ENCODE measurements at regions not wholly inside any gene's neighbourhood (a gene's known extent, or its start where the extent isn't known, plus 50 kb on each side); places are given as distances from the start of the nearest gene placed in this dataset.

GRCh38 chr14:26860111-26860510 is 262.3 kb upstream of the NOVA1 start:
- POLR2A ChIA-PET: no interaction called here
- no peak overlapping the region for H3K27ac ChIP-seq (ENCODE audit: low read depth, low read length)
- no peaks in the 10 kb centered on the region for H3K27me3 ChIP-seq (ENCODE audit: control insufficient read depth, insufficient read depth, low read length)
- no peak overlapping the region for H3K4me3 ChIP-seq (ENCODE audit: low read depth, low read length)
- TF ChIP-seq, protein P1, sequence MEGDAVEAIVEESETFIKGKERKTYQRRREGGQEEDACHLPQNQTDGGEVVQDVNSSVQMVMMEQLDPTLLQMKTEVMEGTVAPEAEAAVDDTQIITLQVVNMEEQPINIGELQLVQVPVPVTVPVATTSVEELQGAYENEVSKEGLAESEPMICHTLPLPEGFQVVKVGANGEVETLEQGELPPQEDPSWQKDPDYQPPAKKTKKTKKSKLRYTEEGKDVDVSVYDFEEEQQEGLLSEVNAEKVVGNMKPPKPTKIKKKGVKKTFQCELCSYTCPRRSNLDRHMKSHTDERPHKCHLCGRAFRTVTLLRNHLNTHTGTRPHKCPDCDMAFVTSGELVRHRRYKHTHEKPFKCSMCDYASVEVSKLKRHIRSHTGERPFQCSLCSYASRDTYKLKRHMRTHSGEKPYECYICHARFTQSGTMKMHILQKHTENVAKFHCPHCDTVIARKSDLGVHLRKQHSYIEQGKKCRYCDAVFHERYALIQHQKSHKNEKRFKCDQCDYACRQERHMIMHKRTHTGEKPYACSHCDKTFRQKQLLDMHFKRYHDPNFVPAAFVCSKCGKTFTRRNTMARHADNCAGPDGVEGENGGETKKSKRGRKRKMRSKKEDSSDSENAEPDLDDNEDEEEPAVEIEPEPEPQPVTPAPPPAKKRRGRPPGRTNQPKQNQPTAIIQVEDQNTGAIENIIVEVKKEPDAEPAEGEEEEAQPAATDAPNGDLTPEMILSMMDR (IDR thresholded peaks at IDR 0.05; ENCODE audit: low read depth, low read length): no peak
- H3K9me3 ChIP-seq (ENCODE audit: control insufficient read depth, insufficient read depth, low read length): peaks cover 9% of the 10 kb centered on the region
- DNase-seq (ENCODE audit: low read depth, low spot score): no peak
- CTCF ChIA-PET: no interaction called here

- ChIA-PET POLR2A (no interaction called here), CTCF (no interaction called here)
- H3K4me3 ChIP-seq (ENCODE audit: low read depth, low read length): no peak overlapping the region
- TF ChIP-seq, protein P1 (IDR thresholded peaks at IDR 0.05; ENCODE audit: low read depth, low read length): no peak
- H3K9me3 ChIP-seq (ENCODE audit: control insufficient read depth, insufficient read depth, low read length): peaks cover 6% of the 10 kb centered on the region
- H3K27me3 ChIP-seq (ENCODE audit: control insufficient read depth, insufficient read depth, low read length): no peaks in the 10 kb centered on the region
- no peak overlapping the region for H3K27ac ChIP-seq (ENCODE audit: low read depth, low read length)
- DNase-seq (ENCODE audit: low read depth, low spot score): no peak
Observed at GRCh38 chr14:26863736-26864135, 265.9 kb upstream of the NOVA1 start.

GRCh38 chr14:26866721-26867120 is 268.9 kb upstream of the NOVA1 start:
- ChIA-PET POLR2A (no interaction called here), CTCF (no interaction called here)
- peaks cover 5% of the 10 kb centered on the region for H3K9me3 ChIP-seq (ENCODE audit: control insufficient read depth, insufficient read depth, low read length)
- no peak for DNase-seq (ENCODE audit: low read depth, low spot score)
- no peaks in the 10 kb centered on the region for H3K27me3 ChIP-seq (ENCODE audit: control insufficient read depth, insufficient read depth, low read length)
- H3K4me3 ChIP-seq (ENCODE audit: low read depth, low read length): no peak overlapping the region
- TF ChIP-seq, protein P1 (IDR thresholded peaks at IDR 0.05; ENCODE audit: low read depth, low read length): no peak
- no peak overlapping the region for H3K27ac ChIP-seq (ENCODE audit: low read depth, low read length)

DNA sequence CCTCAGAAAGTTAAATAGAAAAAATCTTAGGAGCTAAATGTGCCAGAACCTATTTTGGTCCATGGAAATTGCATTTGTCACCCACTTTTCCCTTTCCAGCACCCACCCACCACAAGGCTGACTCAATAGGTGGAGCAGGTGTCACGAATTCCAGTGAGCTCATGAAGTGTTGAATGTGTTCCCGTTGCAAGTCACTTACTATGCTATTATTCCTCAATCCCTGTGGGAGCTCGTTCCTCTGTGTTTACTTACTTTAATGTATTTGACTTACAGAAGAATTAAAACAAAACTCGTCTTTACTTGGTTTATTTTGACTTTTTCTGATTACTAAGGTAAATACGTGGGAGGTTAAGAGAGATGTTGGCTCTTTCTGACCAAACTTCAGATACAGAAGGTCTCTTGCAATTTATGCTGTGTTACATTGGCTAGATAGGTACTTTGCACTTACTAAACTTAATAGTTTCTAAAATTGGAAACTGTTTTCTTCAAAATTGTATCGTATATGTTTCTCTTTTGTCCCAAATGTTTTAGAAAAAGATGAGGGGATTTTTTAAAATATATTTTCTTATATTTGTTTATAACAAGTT is 269.4 kb upstream of the NOVA1 start:
- ChIA-PET CTCF (no interaction called here), POLR2A (no interaction called here)
- TF ChIP-seq, protein P1 (IDR thresholded peaks at IDR 0.05; ENCODE audit: low read depth, low read length): no peak
- peaks cover 5% of the 10 kb centered on the region for H3K9me3 ChIP-seq (ENCODE audit: control insufficient read depth, insufficient read depth, low read length)
- no peak overlapping the region for H3K27ac ChIP-seq (ENCODE audit: low read depth, low read length)
- no peak overlapping the region for H3K4me3 ChIP-seq (ENCODE audit: low read depth, low read length)
- DNase-seq (ENCODE audit: low read depth, low spot score): no peak
- no peaks in the 10 kb centered on the region for H3K27me3 ChIP-seq (ENCODE audit: control insufficient read depth, insufficient read depth, low read length)

DNA sequence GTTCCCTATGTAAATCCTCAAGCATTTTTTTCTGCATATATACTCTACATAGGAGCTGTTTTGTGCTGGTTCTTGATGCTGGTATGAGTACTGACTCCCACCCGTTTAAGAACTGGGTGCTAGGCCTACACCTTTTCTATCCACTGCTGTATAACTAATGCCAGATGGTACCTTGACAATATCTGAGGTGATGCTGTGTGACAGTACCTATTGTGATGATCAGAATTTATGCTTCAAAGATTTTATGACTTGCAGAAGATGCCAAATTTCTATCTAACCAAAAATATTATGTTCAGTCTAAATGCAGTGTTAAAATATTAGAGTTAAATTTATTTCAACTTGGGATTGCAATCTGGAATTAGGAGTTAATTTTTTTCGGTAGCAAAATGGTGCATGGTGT is 272.3 kb upstream of the NOVA1 start:
- Histone ChIP-seq H3K27me3 (ENCODE audit: control insufficient read depth, insufficient read depth, low read length) (no peaks in the 10 kb centered on the region), H3K27ac (ENCODE audit: low read depth, low read length) (no peak overlapping the region), H3K9me3 (ENCODE audit: control insufficient read depth, insufficient read depth, low read length) (no peaks in the 10 kb centered on the region), H3K4me3 (ENCODE audit: low read depth, low read length) (no peak overlapping the region)
- CTCF ChIA-PET: no interaction called here
- POLR2A ChIA-PET: no interaction called here
- TF ChIP-seq, protein P1 (IDR thresholded peaks at IDR 0.05; ENCODE audit: low read depth, low read length): no peak
- no peak for DNase-seq (ENCODE audit: low read depth, low spot score)
